ENCODE measurements at regions not wholly inside any gene's neighbourhood (a gene's known extent, or its start where the extent isn't known, plus 50 kb on each side); places are given as distances from the start of the nearest gene placed in this dataset.

DNA sequence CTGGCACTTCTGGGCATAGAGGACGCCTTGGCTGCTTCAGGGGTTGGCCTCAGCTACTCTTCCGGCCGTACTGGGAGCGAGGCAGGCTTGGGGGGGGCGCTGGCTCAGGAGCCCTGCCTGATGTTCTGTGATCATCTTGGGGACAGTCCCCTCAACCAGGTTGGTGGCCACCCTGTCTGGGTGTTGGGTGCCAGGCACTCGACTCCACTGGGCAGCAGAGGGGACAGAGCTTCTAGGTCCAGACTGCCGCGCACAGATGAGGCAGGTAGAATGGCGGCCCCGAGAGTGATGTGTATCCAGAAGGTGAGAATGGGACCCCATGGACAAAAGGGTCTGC, 84.9 kb downstream of the ASB1 start:
- no peak for DNase-seq
- TF ChIP-seq, protein P1, sequence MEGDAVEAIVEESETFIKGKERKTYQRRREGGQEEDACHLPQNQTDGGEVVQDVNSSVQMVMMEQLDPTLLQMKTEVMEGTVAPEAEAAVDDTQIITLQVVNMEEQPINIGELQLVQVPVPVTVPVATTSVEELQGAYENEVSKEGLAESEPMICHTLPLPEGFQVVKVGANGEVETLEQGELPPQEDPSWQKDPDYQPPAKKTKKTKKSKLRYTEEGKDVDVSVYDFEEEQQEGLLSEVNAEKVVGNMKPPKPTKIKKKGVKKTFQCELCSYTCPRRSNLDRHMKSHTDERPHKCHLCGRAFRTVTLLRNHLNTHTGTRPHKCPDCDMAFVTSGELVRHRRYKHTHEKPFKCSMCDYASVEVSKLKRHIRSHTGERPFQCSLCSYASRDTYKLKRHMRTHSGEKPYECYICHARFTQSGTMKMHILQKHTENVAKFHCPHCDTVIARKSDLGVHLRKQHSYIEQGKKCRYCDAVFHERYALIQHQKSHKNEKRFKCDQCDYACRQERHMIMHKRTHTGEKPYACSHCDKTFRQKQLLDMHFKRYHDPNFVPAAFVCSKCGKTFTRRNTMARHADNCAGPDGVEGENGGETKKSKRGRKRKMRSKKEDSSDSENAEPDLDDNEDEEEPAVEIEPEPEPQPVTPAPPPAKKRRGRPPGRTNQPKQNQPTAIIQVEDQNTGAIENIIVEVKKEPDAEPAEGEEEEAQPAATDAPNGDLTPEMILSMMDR (IDR thresholded peaks at IDR 0.05), result no peak
- H3K9me3 ChIP-seq (replicated peaks in 1 of 2; ENCODE audit: control insufficient read depth in 1 of 2, insufficient read depth in 1 of 2, low read length in 2 of 2), result peaks cover 1 to 3% of the 10 kb centered on the region in 2 donors

GRCh38 chr2:238512247-238512867, 85.6 kb downstream of the ASB1 start:
- Histone ChIP-seq H3K9ac (ENCODE audit: insufficient read depth, low read length, poor library complexity, severe bottlenecking) (no peak overlapping the region), H2AFZ (ENCODE audit: insufficient read depth, low read depth, low read length, poor library complexity, severe bottlenecking) (no peak overlapping the region), H3K4me1 (ENCODE audit: control insufficient read depth in 1 of 2, insufficient read depth in 2 of 2, low read length in 2 of 2) (no peaks in the 10 kb centered on the region), H3K4me3 (replicated peaks in 1 of 3; ENCODE audit: low read depth in 2 of 3, low read length in 3 of 3) (no peak overlapping the region), H3K36me3 (replicated peaks in 1 of 2; ENCODE audit: control insufficient read depth in 1 of 2, insufficient read depth in 2 of 2, low read length in 2 of 2) (no peaks in the 10 kb centered on the region), H3K79me2 (ENCODE audit: insufficient read depth, low read length) (no peaks in the 10 kb centered on the region), H4K20me1 (ENCODE audit: insufficient read depth, low read length) (no peaks in the 10 kb centered on the region), H3K27me3 (ENCODE audit: control insufficient read depth in 2 of 2, insufficient read depth in 2 of 2, low read length in 2 of 2) (no peaks in the 10 kb centered on the region), H3K9me3 (replicated peaks in 1 of 2; ENCODE audit: control insufficient read depth in 1 of 2, insufficient read depth in 1 of 2, low read length in 2 of 2) (peaks cover 7 to 11% of the 10 kb centered on the region in 2 donors), H3K27ac (ENCODE audit: low read depth in 1 of 2, low read length in 2 of 2) (no peak overlapping the region), H3K4me2 (replicated peaks; ENCODE audit: extremely low read depth, low read length, poor library complexity, severe bottlenecking) (no peak overlapping the region)
- intact Hi-C loops (cut with micrococcal nuclease), result no loop called here
- no peak overlapping the region for H3K4me3 Mint-ChIP-seq
- no peak overlapping the region for H3K27ac Mint-ChIP-seq
- peaks cover 6 to 17% (median 10%) of the 10 kb centered on the region in 7 donors for H3K9me3 Mint-ChIP-seq
- peaks cover 2 to 7% (median 4%) of the 10 kb centered on the region in 3 donors for H3K27me3 Mint-ChIP-seq (ENCODE audit: low read depth in 3 of 3)
- H3K4me1 Mint-ChIP-seq, result no peaks in the 10 kb centered on the region
- no peaks in the 10 kb centered on the region for H3K36me3 Mint-ChIP-seq
- 97% methylated on average over 5 of the region's 8 CpGs for WGBS (ENCODE audit: insufficient coverage)
- TF ChIP-seq, protein P1 (IDR thresholded peaks at IDR 0.05), result no peak
- no peak for DNase-seq

More for the DNA sequence above, 84.9 kb downstream of the ASB1 start:
- peak overlapping the region in 1 of 7 donors; percentile 14 for H3K27ac Mint-ChIP-seq
- Histone ChIP-seq H2AFZ (ENCODE audit: insufficient read depth, low read depth, low read length, poor library complexity, severe bottlenecking) (no peak overlapping the region), H3K9ac (ENCODE audit: insufficient read depth, low read length, poor library complexity, severe bottlenecking) (no peak overlapping the region), H4K20me1 (ENCODE audit: insufficient read depth, low read length) (no peaks in the 10 kb centered on the region), H3K4me2 (replicated peaks; ENCODE audit: extremely low read depth, low read length, poor library complexity, severe bottlenecking) (no peak overlapping the region), H3K79me2 (ENCODE audit: insufficient read depth, low read length) (no peaks in the 10 kb centered on the region), H3K36me3 (replicated peaks in 1 of 2; ENCODE audit: control insufficient read depth in 1 of 2, insufficient read depth in 2 of 2, low read length in 2 of 2) (no peaks in the 10 kb centered on the region), H3K27me3 (ENCODE audit: control insufficient read depth in 2 of 2, insufficient read depth in 2 of 2, low read length in 2 of 2) (no peaks in the 10 kb centered on the region), H3K27ac (ENCODE audit: low read depth in 1 of 2, low read length in 2 of 2) (no peak overlapping the region), H3K4me3 (replicated peaks in 1 of 3; ENCODE audit: low read depth in 2 of 3, low read length in 3 of 3) (no peak overlapping the region), H3K4me1 (ENCODE audit: control insufficient read depth in 1 of 2, insufficient read depth in 2 of 2, low read length in 2 of 2) (no peaks in the 10 kb centered on the region)
- intact Hi-C loops (cut with micrococcal nuclease), result no loop called here
- H3K4me3 Mint-ChIP-seq, result no peak overlapping the region
- 93% methylated on average over 10 of the region's 10 CpGs for WGBS (ENCODE audit: insufficient coverage)
- H3K9me3 Mint-ChIP-seq, result peaks cover 0 to 11% (median 7%) of the 10 kb centered on the region in 7 donors
- no peaks in the 10 kb centered on the region for H3K36me3 Mint-ChIP-seq
- peaks cover 4 to 7% (median 5%) of the 10 kb centered on the region in 3 donors for H3K27me3 Mint-ChIP-seq (ENCODE audit: low read depth in 3 of 3)
- no peaks in the 10 kb centered on the region for H3K4me1 Mint-ChIP-seq

Measured in CD14-positive monocyte (primary cell).